ENCODE measurements at regions not wholly inside any gene's neighbourhood (a gene's known extent, or its start where the extent isn't known, plus 50 kb on each side); places are given as distances from the start of the nearest gene placed in this dataset.
"Not testable (repeated sequence)": the region's sequence is repeated elsewhere in the genome, so short reads cannot be mapped to it uniquely, and the experiment has no call there.

- not testable (repeated sequence) for DNase-seq
Measured at GRCh38 chr13:44845281-44846058, 143.8 kb downstream of the NUFIP1 start.

GRCh38 chr13:44844786-44845185 lies 144.5 kb downstream of the NUFIP1 start:
- DNase-seq: no peak

- DNase-seq: peak; percentile 62
Measured at GRCh38 chr13:44843403-44843802, 145.9 kb downstream of the NUFIP1 start.

GRCh38 chr13:44842158-44842557 lies 147.1 kb downstream of the NUFIP1 start:
- no peak for DNase-seq

- DNase-seq: no peak
Measured at GRCh38 chr13:44840131-44840530, 149.1 kb downstream of the NUFIP1 start.

GRCh38 chr13:44837250-44837649 lies 152.0 kb downstream of the NUFIP1 start:
- no peak for DNase-seq

GRCh38 chr13:44834404-44834803 lies 154.9 kb downstream of the NUFIP1 start:
- DNase-seq: no peak

- DNase-seq: no peak
Measured at GRCh38 chr13:44833626-44834025, 155.6 kb downstream of the NUFIP1 start.

GRCh38 chr13:44833139-44833538 lies 156.1 kb downstream of the NUFIP1 start:
- no peak for DNase-seq

GRCh38 chr13:44826591-44827350 lies 162.5 kb downstream of the NUFIP1 start:
- no peak for DNase-seq

GRCh38 chr13:44825953-44826352 lies 163.3 kb downstream of the NUFIP1 start:
- no peak for DNase-seq

- DNase-seq: not testable (repeated sequence)
Measured at GRCh38 chr13:44823555-44823954, 165.7 kb downstream of the NUFIP1 start.

- DNase-seq: no peak
Measured at GRCh38 chr13:44822291-44822690, 167.0 kb downstream of the NUFIP1 start.

GRCh38 chr13:44819772-44820171 lies 169.5 kb downstream of the NUFIP1 start:
- no peak for DNase-seq

GRCh38 chr13:44819245-44819644 lies 170.0 kb downstream of the NUFIP1 start:
- no peak for DNase-seq

GRCh38 chr13:44818428-44818827 lies 170.8 kb downstream of the NUFIP1 start:
- peak; percentile 68 for DNase-seq

GRCh38 chr13:44818016-44818415 lies 171.3 kb downstream of the NUFIP1 start:
- no peak for DNase-seq

- no peak for DNase-seq
Measured at GRCh38 chr13:44817131-44817671, 172.1 kb downstream of the NUFIP1 start.

GRCh38 chr13:44816701-44817100 lies 172.6 kb downstream of the NUFIP1 start:
- no peak for DNase-seq

- no peak for DNase-seq
Measured at GRCh38 chr13:44815623-44816022, 173.6 kb downstream of the NUFIP1 start.

- DNase-seq: no peak
Measured at GRCh38 chr13:44814836-44815235, 174.4 kb downstream of the NUFIP1 start.

GRCh38 chr13:44814161-44814560 lies 175.1 kb downstream of the NUFIP1 start:
- no peak for DNase-seq

- no peak for DNase-seq
Measured at GRCh38 chr13:44812818-44813217, 176.5 kb downstream of the NUFIP1 start.
